NB4 (cell line): ENCODE measurements at regions not wholly inside any gene's neighbourhood (a gene's known extent, or its start where the extent isn't known, plus 50 kb on each side); places are given as distances from the start of the nearest gene placed in this dataset.

Experiments
- DNase-seq: peaks from one replicate; pipeline ENCODE4 v3.0.0; 2010; ENCODE audit warnings: low read depth
- H3K4me3 ChIP-seq: one replicate; pipeline ENCODE4 v1.5.1; 2011; ENCODE audit warnings: mild to moderate bottlenecking, low read depth, low read length, moderate library complexity
- MYC ChIP-seq: IDR thresholded peaks from 2 replicates; pipeline ENCODE4 v1.6.1; 2011; ENCODE audit warnings: low read depth, low read length
- POLR2A ChIP-seq: IDR thresholded peaks from 2 replicates; pipeline ENCODE4 v1.6.1; 2011; ENCODE audit warnings: mild to moderate bottlenecking; ENCODE audit not compliant: insufficient read length; ENCODE audit errors: extremely low read depth
- TF ChIP-seq, protein P1 (sequence below): IDR thresholded peaks from 2 replicates; pipeline ENCODE4 v1.6.1; 2011; ENCODE audit warnings: low read depth, low read length
- TF ChIP-seq, protein P2 (sequence below): IDR thresholded peaks from one replicate; pipeline ENCODE4 v1.5.1; 2012; ENCODE audit warnings: low read depth, low read length

DNA sequence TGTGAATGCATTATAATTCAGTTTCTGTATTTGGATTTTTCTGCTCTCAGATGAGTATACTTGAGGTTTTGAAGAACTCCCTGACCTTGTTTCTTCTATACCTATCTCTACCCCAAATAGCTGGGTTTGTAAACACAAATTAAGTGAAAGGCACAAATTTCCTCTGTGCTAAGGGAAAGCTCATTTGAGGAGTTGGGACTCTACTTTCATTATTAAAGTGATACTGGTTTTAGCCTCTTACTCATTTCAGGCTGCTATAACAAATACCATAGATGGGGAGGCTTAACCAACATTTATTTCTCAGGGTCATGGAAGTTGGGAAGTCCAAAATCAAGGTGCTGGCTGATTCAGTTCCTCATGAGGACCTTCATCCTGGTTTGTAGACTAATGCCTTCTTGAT is 97.2 kb upstream of the ANKH start:
- no peak for TF ChIP-seq MYC
- TF ChIP-seq, protein P1, sequence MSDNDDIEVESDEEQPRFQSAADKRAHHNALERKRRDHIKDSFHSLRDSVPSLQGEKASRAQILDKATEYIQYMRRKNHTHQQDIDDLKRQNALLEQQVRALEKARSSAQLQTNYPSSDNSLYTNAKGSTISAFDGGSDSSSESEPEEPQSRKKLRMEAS = no peak
- no peak for TF ChIP-seq POLR2A
- TF ChIP-seq, protein P2, sequence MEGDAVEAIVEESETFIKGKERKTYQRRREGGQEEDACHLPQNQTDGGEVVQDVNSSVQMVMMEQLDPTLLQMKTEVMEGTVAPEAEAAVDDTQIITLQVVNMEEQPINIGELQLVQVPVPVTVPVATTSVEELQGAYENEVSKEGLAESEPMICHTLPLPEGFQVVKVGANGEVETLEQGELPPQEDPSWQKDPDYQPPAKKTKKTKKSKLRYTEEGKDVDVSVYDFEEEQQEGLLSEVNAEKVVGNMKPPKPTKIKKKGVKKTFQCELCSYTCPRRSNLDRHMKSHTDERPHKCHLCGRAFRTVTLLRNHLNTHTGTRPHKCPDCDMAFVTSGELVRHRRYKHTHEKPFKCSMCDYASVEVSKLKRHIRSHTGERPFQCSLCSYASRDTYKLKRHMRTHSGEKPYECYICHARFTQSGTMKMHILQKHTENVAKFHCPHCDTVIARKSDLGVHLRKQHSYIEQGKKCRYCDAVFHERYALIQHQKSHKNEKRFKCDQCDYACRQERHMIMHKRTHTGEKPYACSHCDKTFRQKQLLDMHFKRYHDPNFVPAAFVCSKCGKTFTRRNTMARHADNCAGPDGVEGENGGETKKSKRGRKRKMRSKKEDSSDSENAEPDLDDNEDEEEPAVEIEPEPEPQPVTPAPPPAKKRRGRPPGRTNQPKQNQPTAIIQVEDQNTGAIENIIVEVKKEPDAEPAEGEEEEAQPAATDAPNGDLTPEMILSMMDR = no peak
- no peak for DNase-seq
- H3K4me3 ChIP-seq = no peak overlapping the region

DNA sequence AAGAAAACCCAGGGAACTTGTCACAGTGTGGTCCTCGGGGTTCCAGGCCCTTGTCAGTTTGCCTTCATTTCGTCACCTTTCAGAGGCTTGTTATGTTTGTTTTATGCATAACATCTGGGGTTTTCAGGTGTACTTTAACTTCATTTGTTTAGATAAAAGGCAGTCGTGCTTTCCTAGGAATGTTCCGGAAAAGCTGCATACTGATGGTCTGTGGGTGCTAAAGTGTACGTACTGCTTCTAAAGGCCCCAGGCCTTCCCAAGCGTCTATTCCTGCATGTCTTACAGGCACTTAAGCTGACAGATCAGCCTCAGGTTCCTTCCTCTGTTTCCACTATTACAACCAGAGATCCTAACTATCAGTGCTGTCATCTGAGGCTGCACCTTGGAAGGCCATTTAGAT is 95.6 kb upstream of the ANKH start:
- H3K4me3 ChIP-seq = no peak overlapping the region
- TF ChIP-seq POLR2A = no peak
- TF ChIP-seq, protein P1 = no peak
- TF ChIP-seq, protein P2 = no peak
- TF ChIP-seq MYC = no peak
- DNase-seq = no peak

DNA sequence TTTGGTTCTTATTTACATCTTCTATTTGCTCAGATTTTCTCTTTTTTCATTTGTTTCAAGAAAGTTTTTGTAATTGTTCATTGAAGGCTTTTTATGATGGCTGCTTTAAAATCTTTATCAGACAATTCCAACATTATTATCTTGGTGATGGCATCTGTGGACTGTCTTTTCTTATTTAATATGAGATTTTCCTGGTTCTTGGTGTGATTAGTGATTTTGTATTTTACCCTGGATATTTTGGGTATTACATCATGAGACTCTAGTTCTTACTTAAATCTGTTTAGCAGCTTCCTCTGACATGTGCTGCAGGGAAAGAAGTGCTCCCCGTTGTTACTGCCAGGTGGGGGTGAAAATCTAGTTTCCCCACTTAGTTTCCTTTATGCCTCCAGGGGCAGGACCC is 94.2 kb upstream of the ANKH start:
- TF ChIP-seq MYC = no peak

DNA sequence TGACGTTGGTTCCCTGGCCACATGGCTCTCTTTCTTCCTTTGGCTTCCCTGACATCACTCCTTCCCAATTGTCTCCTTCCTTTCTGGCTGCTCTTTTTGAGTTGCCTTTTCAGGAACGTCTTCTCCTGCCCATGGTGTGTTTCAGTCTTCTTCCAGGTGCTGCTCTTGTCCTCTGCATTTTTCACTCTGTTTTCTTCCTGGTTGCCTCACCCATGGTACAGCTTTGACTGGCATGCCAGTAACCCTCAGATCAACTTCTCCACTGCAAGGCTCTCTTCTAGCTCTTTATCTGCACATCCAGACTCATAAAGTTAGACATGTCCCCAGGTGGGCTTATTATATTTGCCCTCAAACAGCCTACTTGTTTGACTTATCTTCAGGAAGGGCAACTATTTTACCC is 91.0 kb upstream of the ANKH start:
- no peak for DNase-seq
- TF ChIP-seq, protein P1 = no peak
- TF ChIP-seq, protein P2 = no peak
- TF ChIP-seq MYC (no peak), POLR2A (no peak)
- no peak overlapping the region for H3K4me3 ChIP-seq

More for the DNA sequence above, 94.2 kb upstream of the ANKH start:
- no peak for DNase-seq
- no peak overlapping the region for H3K4me3 ChIP-seq

DNA sequence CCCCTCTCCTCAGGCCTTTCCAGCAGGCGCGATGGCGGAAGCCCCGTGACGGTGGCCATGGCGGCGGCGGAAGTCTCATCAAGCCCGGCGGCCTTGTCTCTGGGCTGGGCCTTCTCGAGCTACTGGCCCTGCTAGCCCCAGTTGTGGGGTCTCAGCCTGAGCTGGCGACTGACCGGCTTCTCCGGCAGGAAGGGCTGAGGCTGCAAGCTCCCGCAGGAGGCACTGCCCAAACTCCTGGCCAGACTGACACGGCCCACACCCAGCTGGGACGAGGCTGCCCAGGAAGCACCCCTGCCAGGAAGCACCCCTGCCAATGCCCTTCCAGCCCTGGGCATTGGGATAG is 88.5 kb upstream of the ANKH start:
- no peak overlapping the region for H3K4me3 ChIP-seq
- TF ChIP-seq POLR2A (no peak), MYC (no peak)
- TF ChIP-seq, protein P2 = no peak
- TF ChIP-seq, protein P1 = no peak
- no peak for DNase-seq

DNA sequence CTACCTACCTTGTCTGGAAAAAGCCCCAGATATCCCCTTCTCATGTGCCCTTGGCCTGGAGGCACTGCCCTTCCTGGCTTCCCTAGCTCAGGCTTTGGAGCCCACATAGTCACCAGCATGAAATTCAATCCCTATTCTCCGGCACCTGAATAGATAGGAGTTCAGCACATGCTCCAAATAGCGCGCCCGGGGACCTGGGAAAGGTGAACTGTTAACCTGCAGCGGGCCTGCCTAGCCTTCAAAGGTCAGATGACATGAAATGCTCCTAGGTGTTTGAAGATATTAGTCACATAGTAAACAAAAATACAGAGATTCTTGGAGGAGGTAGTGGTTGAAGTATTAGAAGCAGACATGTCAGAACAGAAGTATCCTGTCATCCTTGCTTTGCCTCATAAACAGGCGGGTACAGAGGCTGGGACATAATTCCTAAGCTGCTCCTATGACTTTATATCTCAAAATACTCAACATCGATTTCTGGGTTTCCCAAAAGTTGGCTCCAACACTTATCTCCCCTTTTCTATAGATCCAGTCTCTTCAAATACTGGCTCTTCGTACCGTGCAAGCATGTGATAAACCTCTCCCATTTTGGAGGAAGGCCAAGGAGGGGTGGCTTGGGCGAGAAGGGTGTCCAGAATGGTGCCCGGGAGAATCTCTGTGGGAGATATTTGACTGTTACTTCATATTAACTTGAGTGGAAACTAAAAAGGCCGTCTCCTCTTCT is 88.0 kb upstream of the ANKH start:
- no peak overlapping the region for H3K4me3 ChIP-seq
- DNase-seq = no peak
- TF ChIP-seq POLR2A (no peak), MYC (no peak)
- TF ChIP-seq, protein P1 = no peak
- TF ChIP-seq, protein P2 = no peak
